Panc1 (cell line): ENCODE measurements at regions not wholly inside any gene's neighbourhood (a gene's known extent, or its start where the extent isn't known, plus 50 kb on each side); places are given as distances from the start of the nearest gene placed in this dataset.

ENCODE experiments used
- POLR2AphosphoS5 ChIP-seq: IDR thresholded peaks from 2 replicates; pipeline ENCODE4 v1.6.1; 2012; ENCODE audit warnings: mild to moderate bottlenecking, low read depth, low read length, moderate library complexity
- REST ChIP-seq, 2 experiments: IDR thresholded peaks; 2 replicates each; pipeline ENCODE4 v1.6.1; 2011 to 2012; ENCODE audit warnings: low read depth in 2 of 2, control low read depth in 1 of 2, low read length in 1 of 2, mild to moderate bottlenecking in 1 of 2, moderate library complexity in 1 of 2; ENCODE audit not compliant: insufficient read depth in 1 of 2
- SIN3A ChIP-seq: IDR thresholded peaks from 2 replicates; pipeline ENCODE4 v1.6.1; 2012; ENCODE audit warnings: low read depth, mild to moderate bottlenecking, low read length, moderate library complexity, borderline replicate concordance; ENCODE audit not compliant: insufficient read depth
- TCF7L2 ChIP-seq: IDR thresholded peaks from 2 replicates; pipeline ENCODE4 v1.6.1; 2011; ENCODE audit warnings: mild to moderate bottlenecking, low read depth, low read length, inconsistent platforms
- TF ChIP-seq, protein P1 (sequence below): fragments of 450-650 bp; IDR thresholded peaks from 2 replicates; pipeline ENCODE4 v1.5.1; 2017; ENCODE audit warnings: mild to moderate bottlenecking

DNA sequence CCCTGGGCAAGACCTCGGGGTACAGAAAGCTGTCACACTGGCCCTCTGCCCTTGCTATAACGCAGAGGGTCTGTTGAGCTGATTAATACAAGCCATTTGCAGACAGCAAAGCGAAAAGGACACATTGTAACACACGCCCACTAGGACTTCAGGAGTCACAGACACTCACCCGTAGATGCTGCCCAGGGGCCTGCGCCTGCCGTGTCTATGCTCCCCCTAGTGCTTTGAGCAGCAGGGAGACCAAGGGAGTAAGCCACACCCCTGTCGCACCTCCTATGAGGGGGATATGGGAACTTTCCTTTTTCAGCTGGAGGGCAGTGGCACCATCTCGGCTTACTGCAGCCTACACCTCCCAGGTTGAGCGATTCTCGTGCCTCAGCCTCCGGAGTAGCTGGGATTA is 1930.2 kb downstream of the OLFM4 start:
- TF ChIP-seq, protein P1, sequence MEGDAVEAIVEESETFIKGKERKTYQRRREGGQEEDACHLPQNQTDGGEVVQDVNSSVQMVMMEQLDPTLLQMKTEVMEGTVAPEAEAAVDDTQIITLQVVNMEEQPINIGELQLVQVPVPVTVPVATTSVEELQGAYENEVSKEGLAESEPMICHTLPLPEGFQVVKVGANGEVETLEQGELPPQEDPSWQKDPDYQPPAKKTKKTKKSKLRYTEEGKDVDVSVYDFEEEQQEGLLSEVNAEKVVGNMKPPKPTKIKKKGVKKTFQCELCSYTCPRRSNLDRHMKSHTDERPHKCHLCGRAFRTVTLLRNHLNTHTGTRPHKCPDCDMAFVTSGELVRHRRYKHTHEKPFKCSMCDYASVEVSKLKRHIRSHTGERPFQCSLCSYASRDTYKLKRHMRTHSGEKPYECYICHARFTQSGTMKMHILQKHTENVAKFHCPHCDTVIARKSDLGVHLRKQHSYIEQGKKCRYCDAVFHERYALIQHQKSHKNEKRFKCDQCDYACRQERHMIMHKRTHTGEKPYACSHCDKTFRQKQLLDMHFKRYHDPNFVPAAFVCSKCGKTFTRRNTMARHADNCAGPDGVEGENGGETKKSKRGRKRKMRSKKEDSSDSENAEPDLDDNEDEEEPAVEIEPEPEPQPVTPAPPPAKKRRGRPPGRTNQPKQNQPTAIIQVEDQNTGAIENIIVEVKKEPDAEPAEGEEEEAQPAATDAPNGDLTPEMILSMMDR = no peak
- TF ChIP-seq POLR2AphosphoS5 (no peak), TCF7L2 (no peak), REST (IDR thresholded peaks at IDR 0.05; ENCODE audit: insufficient read depth in 1 of 2, low read depth in 2 of 2, low read length in 1 of 2) (no peak), SIN3A (no peak)
